Lower leg skin (tissue), 4 donors: ENCODE measurements at regions not wholly inside any gene's neighbourhood (a gene's known extent, or its start where the extent isn't known, plus 50 kb on each side); places are given as distances from the start of the nearest gene placed in this dataset.
A peak's percentile ranks its signal among the peaks of the same experiment; 100 is the strongest.

Experiments used
- DNase-seq, 2 donors: peaks; one replicate each; pipeline ENCODE4 v3.0.0-alpha.2; 2019; ENCODE audit warnings: low spot score in 2 of 2
- H3K4me3 ChIP-seq: fragments of 200-600 bp; sonication (generic); 2 replicates; pipeline ENCODE4 v1.5.1; 2017; ENCODE audit warnings: mild to moderate bottlenecking, low read depth; ENCODE audit not compliant: poor library complexity, severe bottlenecking
- POLR2A ChIP-seq, 2 donors: fragments of 450-650 bp; IDR thresholded peaks; one replicate each; pipeline ENCODE4 v1.6.1; 2016 to 2017; ENCODE audit warnings: antibody characterized with exemption in 2 of 2, mild to moderate bottlenecking in 1 of 2, moderate library complexity in 1 of 2
- WGBS, 2 donors: methylation state at CpG; one replicate each; pipeline ENCODE4 v1.1.5; 2018; 5-methylcytosine and 5-hydroxymethylcytosine counted together
- intact Hi-C: fragments of 100-400 bp; cut with DNase I; formaldehyde crosslinking; loops from one replicate; pipeline ENCODE4 v1.15.0; 2023; ENCODE audit warnings: low total_unique reads
- TF ChIP-seq, protein P1 (sequence below), 3 donors: fragments of 450-650 bp; IDR thresholded peaks; one replicate each; pipeline ENCODE4 v1.5.1; 2016; ENCODE audit warnings: antibody characterized with exemption in 3 of 3, mild to moderate bottlenecking in 3 of 3, moderate library complexity in 2 of 3

DNA sequence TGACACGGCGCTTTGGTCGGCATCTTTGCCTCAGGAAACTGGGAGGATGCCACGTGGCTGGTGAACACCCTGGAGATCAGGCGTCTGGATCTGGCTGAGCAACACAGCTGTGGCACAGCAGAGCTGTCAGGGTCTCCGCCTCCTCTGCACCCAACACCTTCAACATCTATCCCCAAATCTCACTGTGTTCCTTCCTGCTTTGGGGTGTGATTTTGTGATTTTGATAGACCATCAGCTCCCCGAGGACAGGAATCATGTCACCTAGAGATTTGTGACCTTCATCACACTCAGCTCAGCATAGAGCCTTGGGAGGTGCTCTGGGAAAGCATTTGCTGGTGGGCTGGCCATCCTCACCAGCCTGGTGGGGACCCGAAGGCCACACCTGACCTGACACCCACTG is 203.7 kb upstream of the FOXQ1 start:
- no peak for TF ChIP-seq POLR2A (IDR thresholded peaks at IDR 0.05)
- TF ChIP-seq, protein P1, sequence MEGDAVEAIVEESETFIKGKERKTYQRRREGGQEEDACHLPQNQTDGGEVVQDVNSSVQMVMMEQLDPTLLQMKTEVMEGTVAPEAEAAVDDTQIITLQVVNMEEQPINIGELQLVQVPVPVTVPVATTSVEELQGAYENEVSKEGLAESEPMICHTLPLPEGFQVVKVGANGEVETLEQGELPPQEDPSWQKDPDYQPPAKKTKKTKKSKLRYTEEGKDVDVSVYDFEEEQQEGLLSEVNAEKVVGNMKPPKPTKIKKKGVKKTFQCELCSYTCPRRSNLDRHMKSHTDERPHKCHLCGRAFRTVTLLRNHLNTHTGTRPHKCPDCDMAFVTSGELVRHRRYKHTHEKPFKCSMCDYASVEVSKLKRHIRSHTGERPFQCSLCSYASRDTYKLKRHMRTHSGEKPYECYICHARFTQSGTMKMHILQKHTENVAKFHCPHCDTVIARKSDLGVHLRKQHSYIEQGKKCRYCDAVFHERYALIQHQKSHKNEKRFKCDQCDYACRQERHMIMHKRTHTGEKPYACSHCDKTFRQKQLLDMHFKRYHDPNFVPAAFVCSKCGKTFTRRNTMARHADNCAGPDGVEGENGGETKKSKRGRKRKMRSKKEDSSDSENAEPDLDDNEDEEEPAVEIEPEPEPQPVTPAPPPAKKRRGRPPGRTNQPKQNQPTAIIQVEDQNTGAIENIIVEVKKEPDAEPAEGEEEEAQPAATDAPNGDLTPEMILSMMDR (IDR thresholded peaks at IDR 0.05), result no peak
- WGBS, 2 donors, result 75 to 85% methylated on average over 8 of the region's 8 CpGs
- DNase-seq, result peak in 1 of 2 donors; percentile 75
- H3K4me3 ChIP-seq, result no peak overlapping the region
- intact Hi-C loops, result no loop called here

DNA sequence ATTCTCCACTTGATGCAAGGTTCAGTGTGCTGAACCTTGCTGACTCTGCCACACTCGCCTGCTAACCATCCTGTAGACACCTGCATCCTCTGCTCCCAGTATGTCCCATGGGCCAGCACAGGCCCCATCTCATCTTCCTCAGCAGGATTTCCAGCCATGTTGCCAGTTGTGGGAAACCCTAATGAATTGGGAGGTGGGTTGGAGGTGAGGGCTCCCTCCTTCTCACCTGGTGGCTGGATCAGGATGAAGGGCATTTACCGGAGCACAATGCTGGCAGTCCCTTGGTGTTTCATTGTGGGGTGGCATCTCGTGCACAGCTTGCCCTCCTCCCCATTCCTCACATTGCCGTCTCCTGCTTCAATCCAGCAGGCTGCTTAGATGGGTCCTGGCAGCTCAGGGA is 204.3 kb upstream of the FOXQ1 start:
- 92 to 94% methylated on average over 4 of the region's 4 CpGs for WGBS, 2 donors
- TF ChIP-seq, protein P1 (IDR thresholded peaks at IDR 0.05), result no peak
- TF ChIP-seq POLR2A (IDR thresholded peaks at IDR 0.05), result no peak
- H3K4me3 ChIP-seq, result no peak overlapping the region
- peak in 1 of 2 donors; percentile 62 for DNase-seq
- intact Hi-C loops, result no loop called here

- peak in 1 of 2 donors; percentile 56 for DNase-seq
- intact Hi-C loops, result no loop called here
- H3K4me3 ChIP-seq, result no peak overlapping the region
- TF ChIP-seq POLR2A (IDR thresholded peaks at IDR 0.05), result no peak
- TF ChIP-seq, protein P1 (IDR thresholded peaks at IDR 0.05), result no peak
- WGBS, 2 donors, result 52 to 58% methylated on average over 7 of the region's 7 CpGs
These were observed 206.0 kb upstream of the FOXQ1 start for GRCh38 chr6:1105833-1106400.

DNA sequence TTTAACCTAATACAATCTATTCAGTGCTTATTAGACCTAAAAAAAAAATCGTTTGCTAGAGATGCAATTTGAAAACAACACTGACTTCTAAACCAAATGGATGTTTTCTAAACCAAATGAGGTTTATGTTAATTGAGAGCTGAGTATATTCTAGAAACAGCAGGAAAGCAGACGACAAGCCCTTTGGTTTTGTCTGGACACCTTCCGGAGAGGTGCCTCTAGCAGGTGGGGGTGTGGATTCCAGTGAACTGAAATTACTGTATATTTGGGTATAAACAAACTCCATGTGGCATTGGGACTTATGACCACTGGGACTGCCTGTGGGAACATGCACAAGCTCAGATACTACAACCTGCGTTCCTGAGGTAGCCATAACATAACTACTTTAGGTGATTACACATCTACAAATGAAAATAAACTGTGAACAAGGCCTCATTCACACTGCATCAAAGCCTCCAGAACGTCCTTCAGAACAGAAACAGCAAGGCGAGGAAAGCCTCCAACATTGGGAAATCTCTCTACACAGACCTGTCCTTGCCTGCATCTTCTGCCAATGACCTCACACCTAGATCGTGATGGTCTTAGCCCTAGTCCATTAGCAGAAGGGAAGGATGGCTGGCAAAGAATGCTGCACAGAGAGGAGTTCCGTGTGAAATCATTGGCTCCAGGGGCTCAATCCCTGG is 206.8 kb upstream of the FOXQ1 start:
- WGBS, 2 donors, result 41 to 45% methylated on average over 8 of the region's 8 CpGs
- H3K4me3 ChIP-seq, result no peak overlapping the region
- DNase-seq, result peak in 1 of 2 donors; percentile 15
- intact Hi-C loops, result no loop called here
- TF ChIP-seq, protein P1 (IDR thresholded peaks at IDR 0.05), result no peak
- TF ChIP-seq POLR2A (IDR thresholded peaks at IDR 0.05), result no peak

DNA sequence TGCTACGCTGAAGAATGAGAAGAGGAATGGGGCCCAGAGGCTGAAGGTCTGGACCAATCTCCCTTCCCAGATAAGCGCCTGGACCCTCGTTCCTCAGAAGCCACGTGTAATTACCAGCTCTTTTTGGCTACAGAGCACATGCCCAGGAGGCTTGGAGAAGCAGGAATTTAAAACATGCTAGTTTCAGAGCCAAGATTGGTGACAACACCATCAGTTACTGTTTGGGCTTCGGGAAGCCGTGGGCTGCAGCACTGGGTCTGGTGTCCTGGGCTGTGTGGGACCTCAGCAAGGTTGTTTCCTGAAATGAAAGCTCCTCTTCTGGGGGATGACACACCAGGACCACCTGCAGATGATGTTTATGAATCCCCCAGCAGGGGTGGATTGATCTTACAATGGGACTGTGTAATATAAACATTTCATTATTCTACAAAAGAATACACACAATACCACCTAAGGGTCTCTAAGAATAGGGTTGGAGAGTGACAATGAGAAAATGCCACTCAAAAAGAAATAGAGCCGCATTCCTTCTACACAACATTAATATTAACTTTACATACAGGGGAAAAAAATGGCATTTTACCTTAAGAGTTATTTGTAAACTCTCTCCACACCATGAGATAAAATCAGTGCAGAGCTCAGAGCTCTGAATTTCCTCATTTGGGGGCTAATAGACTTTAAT is 207.8 kb upstream of the FOXQ1 start:
- no peak overlapping the region for H3K4me3 ChIP-seq
- no peak for TF ChIP-seq POLR2A (IDR thresholded peaks at IDR 0.05)
- TF ChIP-seq, protein P1 (IDR thresholded peaks at IDR 0.05), result no peak
- WGBS, 2 donors, result 49 to 58% methylated on average over 7 of the region's 7 CpGs
- intact Hi-C loops, result no loop called here
- DNase-seq, result peak in 1 of 2 donors; percentile 76
